HUES48 (cell line): ENCODE measurements at regions not wholly inside any gene's neighbourhood (a gene's known extent, or its start where the extent isn't known, plus 50 kb on each side); places are given as distances from the start of the nearest gene placed in this dataset.

Experiments used
- H3K27ac ChIP-seq: one replicate; pipeline ENCODE4 v1.7.0; 2013; ENCODE audit warnings: low read depth, low read length, inconsistent platforms
- H3K27me3 ChIP-seq: 2 replicates; pipeline ENCODE4 v1.6.1; 2013; ENCODE audit warnings: mild to moderate bottlenecking, low read length; ENCODE audit not compliant: control insufficient read depth, insufficient read depth
- H3K36me3 ChIP-seq: 2 replicates; pipeline ENCODE4 v1.6.1; 2013; ENCODE audit warnings: low read length; ENCODE audit not compliant: control insufficient read depth, insufficient read depth
- H3K4me1 ChIP-seq: 2 replicates; pipeline ENCODE4 v1.6.1; 2013; ENCODE audit warnings: mild to moderate bottlenecking, low read length; ENCODE audit not compliant: control insufficient read depth, insufficient read depth
- H3K4me3 ChIP-seq: 2 replicates; pipeline ENCODE4 v1.5.1; 2013; ENCODE audit warnings: mild to moderate bottlenecking, low read depth, low read length
- H3K9ac ChIP-seq: 2 replicates; pipeline ENCODE4 v1.6.1; 2013; ENCODE audit warnings: mild to moderate bottlenecking, low read depth, low read length, moderate library complexity
- H3K9me3 ChIP-seq: 2 replicates; pipeline ENCODE4 v1.6.1; 2013; ENCODE audit warnings: low read length; ENCODE audit not compliant: control insufficient read depth, insufficient read depth

DNA sequence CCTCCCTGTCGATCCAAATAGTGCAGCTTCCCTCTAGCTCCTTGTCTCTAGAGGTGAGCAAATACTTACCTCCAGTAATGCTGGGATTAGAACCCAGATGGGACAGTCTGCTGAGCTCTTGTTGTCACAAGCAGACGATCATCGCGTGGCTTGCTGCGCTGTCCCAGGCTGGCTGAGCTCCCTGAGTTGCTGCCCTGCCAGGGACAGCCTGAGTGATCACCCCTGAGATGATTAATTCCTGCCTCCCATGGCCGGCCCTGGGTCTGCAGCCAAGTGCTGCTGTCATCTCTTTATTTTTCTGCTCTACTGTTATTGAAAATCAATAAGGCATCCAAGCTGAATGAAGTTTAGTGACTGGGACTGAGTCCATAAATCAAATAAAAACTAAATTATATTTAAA is 94.0 kb upstream of the ALDH1B1 start:
- Histone ChIP-seq H3K27ac (no peak overlapping the region), H3K4me3 (no peak overlapping the region), H3K4me1 (no peaks in the 10 kb centered on the region), H3K27me3 (no peaks in the 10 kb centered on the region; the same call in 1 of the 2 replicates), H3K36me3 (no peaks in the 10 kb centered on the region), H3K9ac (no peak overlapping the region), H3K9me3 (no peaks in the 10 kb centered on the region)

DNA sequence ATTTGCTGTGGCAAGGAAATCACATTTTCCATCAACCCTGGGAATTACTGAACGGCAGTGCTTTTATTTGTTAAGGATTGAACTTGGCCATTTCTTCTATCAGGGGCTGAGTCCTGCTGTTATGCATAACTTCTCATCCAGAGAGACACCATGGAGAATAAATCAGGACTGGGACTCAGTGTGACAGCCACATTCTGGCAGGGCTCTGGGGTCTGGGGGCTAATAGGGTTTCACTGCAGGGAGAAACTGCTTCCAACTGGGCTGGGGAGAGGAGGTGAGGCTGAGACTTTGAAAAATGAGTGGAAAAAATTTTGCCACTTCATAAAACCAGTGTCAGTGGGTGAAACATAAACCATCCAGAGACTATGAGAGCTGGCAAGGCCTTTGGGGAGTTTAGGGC is 95.7 kb upstream of the ALDH1B1 start:
- Histone ChIP-seq H3K9ac (no peak overlapping the region), H3K4me3 (no peak overlapping the region), H3K4me1 (no peaks in the 10 kb centered on the region), H3K9me3 (no peaks in the 10 kb centered on the region), H3K36me3 (no peaks in the 10 kb centered on the region), H3K27ac (no peak overlapping the region), H3K27me3 (no peaks in the 10 kb centered on the region; the same call in 1 of the 2 replicates)

DNA sequence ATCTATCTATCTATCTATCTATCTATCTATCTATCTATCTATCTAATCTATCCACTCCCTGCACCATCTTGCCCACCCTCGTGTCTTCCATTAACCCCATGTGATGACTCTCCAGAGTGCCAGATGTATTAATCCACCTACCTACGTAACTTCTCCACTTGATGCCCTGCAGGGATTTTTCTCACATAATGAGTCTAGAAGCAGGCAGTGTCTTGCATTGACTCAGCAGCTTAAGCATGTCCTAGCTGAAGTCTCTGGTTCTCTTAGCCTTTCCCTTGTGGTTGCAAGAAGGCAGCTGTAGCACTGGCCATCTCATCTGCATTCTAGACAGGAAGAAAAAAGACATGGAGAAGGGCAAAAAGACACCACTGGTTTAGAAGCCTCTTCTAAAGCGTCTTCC is 96.7 kb upstream of the ALDH1B1 start:
- no peaks in the 10 kb centered on the region for H3K9me3 ChIP-seq
- H3K4me3 ChIP-seq, result no peak overlapping the region
- no peaks in the 10 kb centered on the region for H3K4me1 ChIP-seq
- no peak overlapping the region for H3K27ac ChIP-seq
- H3K9ac ChIP-seq, result no peak overlapping the region
- no peaks in the 10 kb centered on the region for H3K36me3 ChIP-seq
- no peaks in the 10 kb centered on the region; the same call in 1 of the 2 replicates for H3K27me3 ChIP-seq

DNA sequence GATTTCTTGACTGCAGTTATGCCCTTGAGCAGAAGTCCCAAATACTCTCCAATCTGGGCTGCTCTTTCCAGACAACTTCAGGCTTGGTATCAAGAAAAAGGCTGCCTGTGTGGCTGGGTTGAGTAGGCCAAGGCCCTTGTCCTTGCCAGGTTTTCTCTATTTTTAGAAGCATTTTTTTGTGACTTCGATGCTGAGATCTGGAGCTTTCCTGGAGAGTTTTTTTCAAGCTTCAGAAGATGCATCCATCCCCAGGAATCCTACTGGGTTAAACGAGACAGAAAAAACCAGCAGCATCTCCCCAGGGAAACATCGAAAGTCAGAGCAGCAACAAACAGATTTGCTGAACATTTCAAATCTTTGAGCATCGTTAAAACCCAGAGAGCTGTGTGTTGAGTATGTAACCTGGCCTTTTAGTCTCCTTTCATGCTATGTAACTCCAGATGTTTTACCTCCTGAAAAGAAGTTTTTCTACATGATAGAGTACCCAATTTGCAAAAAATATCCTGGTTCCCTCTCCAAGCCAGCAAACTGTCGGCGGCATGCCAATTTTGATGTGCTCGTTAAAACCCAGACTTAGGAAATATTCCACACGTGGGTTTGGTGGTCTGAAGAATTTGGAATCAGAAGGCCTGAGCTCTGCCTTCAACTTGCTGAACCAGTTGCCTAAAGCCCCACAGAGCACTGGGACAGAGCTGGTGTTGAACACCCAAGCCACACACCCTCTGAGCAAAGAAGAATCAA is 98.1 kb upstream of the ALDH1B1 start:
- H3K36me3 ChIP-seq, result no peaks in the 10 kb centered on the region
- H3K9ac ChIP-seq, result no peak overlapping the region
- no peak overlapping the region for H3K27ac ChIP-seq
- H3K4me3 ChIP-seq, result no peak overlapping the region
- no peaks in the 10 kb centered on the region for H3K9me3 ChIP-seq
- no peaks in the 10 kb centered on the region; the same call in 1 of the 2 replicates for H3K27me3 ChIP-seq
- no peaks in the 10 kb centered on the region for H3K4me1 ChIP-seq

DNA sequence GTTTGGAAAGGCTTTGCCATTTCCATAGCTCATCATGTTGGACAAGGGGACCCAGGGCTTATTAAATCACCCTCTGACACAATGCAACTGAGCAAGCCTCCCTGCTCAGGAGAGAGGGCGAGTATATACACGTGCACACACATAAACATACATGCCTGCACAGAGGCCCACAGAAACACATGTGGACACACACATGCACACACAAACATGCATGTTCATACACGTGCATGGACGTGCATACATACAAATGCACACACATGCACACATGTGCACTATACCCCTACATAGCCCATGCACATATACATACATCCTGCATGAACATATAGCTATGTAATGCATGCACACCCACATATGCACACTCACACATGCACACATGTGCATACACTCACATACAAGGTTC is 99.5 kb upstream of the ALDH1B1 start:
- H3K27ac ChIP-seq, result no peak overlapping the region
- no peaks in the 10 kb centered on the region for H3K9me3 ChIP-seq

DNA sequence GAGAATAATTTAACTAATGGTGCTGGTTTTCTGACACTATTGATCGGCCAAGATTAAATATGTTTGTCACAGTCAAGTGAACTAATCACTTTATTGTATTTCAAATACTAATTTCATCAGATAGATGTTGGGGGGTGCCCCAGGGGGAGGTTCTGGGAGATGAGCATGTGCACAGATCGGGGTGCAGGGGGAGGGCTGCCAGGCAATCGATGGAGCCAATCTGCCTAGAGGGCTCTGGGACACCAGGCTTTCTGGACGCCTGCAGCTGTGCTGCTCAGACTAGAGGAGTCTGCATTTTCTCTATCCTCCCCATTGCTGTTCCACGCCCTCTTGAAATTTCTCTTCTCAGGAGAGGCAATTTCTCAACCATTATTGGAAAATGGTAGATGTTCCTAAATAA is 100.0 kb upstream of the ALDH1B1 start:
- Histone ChIP-seq H3K27me3 (no peaks in the 10 kb centered on the region), H3K27ac (no peak overlapping the region), H3K36me3 (no peaks in the 10 kb centered on the region)

More for the DNA sequence above, 99.5 kb upstream of the ALDH1B1 start:
- no peak overlapping the region for H3K4me3 ChIP-seq
- no peak overlapping the region for H3K9ac ChIP-seq
- H3K36me3 ChIP-seq, result no peaks in the 10 kb centered on the region
- no peaks in the 10 kb centered on the region for H3K4me1 ChIP-seq
- no peaks in the 10 kb centered on the region; the same call in 1 of the 2 replicates for H3K27me3 ChIP-seq

DNA sequence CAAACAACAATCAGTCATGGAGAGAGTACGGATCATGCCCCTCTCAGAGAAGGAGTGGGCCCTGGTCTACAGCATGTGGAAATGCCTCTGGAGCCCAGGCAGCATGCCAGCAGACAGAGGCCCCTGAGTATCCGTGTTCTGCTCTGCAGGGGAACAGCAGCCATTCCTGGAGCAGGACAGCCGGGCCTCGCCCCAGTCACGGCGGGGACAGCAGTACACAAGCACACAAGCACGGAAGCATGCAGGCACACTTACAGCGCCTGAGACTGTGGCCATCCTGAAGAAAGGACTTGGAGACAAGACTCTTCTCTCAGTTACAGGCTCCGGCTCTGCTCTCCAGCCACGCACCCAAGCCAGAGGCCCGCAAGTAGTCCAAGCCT is 102.6 kb upstream of the ALDH1B1 start:
- no peak overlapping the region for H3K27ac ChIP-seq
- H3K9ac ChIP-seq, result no peak overlapping the region
- 0 out of 2 replicates have a peak, but pooled peaks cover 2% of the 10 kb centered on the region for H3K4me1 ChIP-seq
- H3K9me3 ChIP-seq, result no peaks in the 10 kb centered on the region
- no peaks in the 10 kb centered on the region for H3K27me3 ChIP-seq
- no peaks in the 10 kb centered on the region for H3K36me3 ChIP-seq
- H3K4me3 ChIP-seq, result no peak overlapping the region

More for the DNA sequence above, 100.0 kb upstream of the ALDH1B1 start:
- no peak overlapping the region for H3K9ac ChIP-seq
- no peaks in the 10 kb centered on the region for H3K9me3 ChIP-seq
- H3K4me1 ChIP-seq, result no peaks in the 10 kb centered on the region
- H3K4me3 ChIP-seq, result no peak overlapping the region

DNA sequence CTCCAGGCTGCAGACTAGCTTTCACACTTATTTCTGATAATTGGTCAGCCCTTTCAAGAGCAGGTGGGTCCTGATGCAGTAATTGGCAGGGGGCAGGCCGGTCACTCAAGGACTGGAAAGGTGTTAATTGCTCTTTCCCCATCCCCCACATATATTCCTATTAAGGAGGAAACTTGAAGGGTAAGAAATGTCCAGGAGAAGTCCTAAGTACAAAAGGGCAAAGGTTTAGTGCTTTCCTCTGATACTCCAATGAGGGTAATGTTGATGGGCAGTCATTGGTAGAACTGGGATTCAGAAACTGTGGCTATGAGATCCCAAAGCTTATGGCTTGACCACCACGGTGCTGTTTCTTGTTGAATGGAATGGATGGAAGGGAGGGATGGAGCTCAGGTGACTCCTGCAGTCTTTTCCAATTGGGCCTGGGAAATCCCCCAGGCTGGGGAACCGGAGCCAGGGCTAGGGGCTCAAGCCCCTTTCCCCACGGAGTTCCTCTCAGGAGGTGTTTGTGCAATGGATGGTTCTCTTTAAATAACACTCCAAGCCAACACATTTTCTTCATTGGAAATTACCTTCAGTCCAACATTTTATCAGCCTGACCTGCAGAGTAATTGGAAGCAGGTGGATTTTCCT is 103.2 kb upstream of the ALDH1B1 start:
- Histone ChIP-seq H3K4me3 (no peak overlapping the region), H3K27me3 (no peaks in the 10 kb centered on the region), H3K4me1 (peaks cover 6% of the 10 kb centered on the region; the same call in 1 of the 2 replicates), H3K36me3 (no peaks in the 10 kb centered on the region), H3K9me3 (no peaks in the 10 kb centered on the region), H3K9ac (no peak overlapping the region), H3K27ac (no peak overlapping the region)

DNA sequence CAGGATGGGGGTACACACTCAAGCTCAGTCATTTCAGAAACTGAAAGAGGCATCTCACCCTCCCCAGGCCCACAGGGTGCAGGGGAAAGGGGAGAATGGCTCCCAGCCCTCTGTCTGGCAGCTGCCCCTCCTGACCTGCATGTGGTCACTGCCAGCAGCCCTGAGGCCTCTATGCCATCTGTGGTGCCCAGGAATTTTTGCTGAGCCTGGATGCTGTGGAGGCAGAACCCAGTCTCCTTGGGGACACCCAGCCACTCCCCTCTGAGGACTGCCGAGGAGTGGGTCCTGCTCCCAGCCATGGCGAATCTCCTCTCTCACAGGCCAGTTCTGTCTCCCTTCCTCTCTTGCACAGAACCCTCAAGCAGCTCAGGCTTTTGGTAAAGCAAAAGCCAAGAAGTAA is 104.0 kb upstream of the ALDH1B1 start:
- H3K4me3 ChIP-seq, result no peak overlapping the region
- no peak overlapping the region for H3K27ac ChIP-seq
- H3K27me3 ChIP-seq, result no peaks in the 10 kb centered on the region
- H3K4me1 ChIP-seq, result peaks cover 11% of the 10 kb centered on the region; the same call in 1 of the 2 replicates
- no peak overlapping the region for H3K9ac ChIP-seq
- H3K36me3 ChIP-seq, result no peaks in the 10 kb centered on the region
- H3K9me3 ChIP-seq, result no peaks in the 10 kb centered on the region

DNA sequence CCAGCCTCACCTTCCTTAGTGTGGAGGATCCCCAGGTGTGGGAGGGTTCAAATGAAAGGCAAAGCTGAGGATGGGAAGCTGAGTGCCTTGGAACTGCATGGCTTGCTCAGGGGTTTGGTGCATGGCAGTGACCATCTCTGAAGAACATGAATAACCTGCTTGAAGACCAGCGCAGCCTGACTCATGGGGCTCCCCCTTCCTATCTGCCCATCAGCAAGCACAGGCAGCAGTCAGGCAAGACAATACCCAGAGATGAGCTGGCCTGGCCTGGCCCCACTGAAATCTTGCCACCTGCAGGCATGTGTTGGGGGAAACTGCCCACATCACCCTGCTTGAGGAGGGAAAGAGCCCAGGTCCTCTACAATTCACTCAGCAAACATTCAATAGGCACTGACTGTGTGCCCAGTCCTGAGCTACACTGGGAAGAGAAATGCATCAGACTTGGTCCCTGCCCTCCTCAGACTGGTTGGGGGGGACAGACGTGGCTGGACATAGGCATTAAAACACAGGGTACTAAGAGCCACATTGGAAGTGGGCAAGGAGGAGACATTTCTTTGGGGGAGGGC is 105.0 kb upstream of the ALDH1B1 start:
- H3K27me3 ChIP-seq, result no peaks in the 10 kb centered on the region
- H3K27ac ChIP-seq, result no peak overlapping the region
- peaks cover 11% of the 10 kb centered on the region; the same call in 1 of the 2 replicates for H3K4me1 ChIP-seq
- no peaks in the 10 kb centered on the region for H3K36me3 ChIP-seq
- H3K9ac ChIP-seq, result no peak overlapping the region
- no peaks in the 10 kb centered on the region for H3K9me3 ChIP-seq
- no peak overlapping the region for H3K4me3 ChIP-seq

DNA sequence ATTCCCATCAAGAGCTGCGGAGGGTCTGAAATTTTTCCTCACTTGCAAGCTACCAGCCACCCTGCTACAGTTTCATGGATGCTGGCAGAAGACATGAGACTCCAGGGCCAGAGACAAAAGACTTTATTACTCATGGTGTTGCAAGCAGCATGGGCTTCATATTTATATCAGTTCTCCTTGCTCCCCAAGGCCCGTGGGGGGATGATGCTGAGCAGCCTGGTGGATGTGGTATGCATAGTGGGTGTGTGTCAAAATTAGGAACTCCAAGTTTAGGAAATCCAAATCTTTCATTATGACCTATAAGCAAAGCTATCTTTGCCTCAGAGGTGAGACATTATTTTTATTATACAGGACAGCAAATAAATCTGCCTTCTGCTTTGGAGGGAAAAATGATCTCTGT is 105.7 kb upstream of the ALDH1B1 start:
- Histone ChIP-seq H3K9me3 (no peaks in the 10 kb centered on the region), H3K27ac (no peak overlapping the region), H3K9ac (no peak overlapping the region), H3K27me3 (no peaks in the 10 kb centered on the region), H3K4me3 (no peak overlapping the region), H3K4me1 (peaks cover 11% of the 10 kb centered on the region; the same call in 1 of the 2 replicates), H3K36me3 (no peaks in the 10 kb centered on the region)
